MM.1S (cell line): ENCODE measurements at regions not wholly inside any gene's neighbourhood (a gene's known extent, or its start where the extent isn't known, plus 50 kb on each side); places are given as distances from the start of the nearest gene placed in this dataset.
"Not testable (repeated sequence)": the region's sequence is repeated elsewhere in the genome, so short reads cannot be mapped to it uniquely, and the experiment has no call there.

Source experiments
- DNase-seq: peaks from one replicate; pipeline ENCODE4 v3.0.0-alpha.2; 2015
- H2AFZ ChIP-seq: fragments of 300-600 bp; sonication (generic); 2 replicates; pipeline ENCODE4 v1.6.0; 2016; ENCODE audit warnings: antibody characterized with exemption, low read length
- H3F3A ChIP-seq: fragments of 300-600 bp; sonication (generic); 2 replicates; pipeline ENCODE4 v1.6.1; 2016; ENCODE audit warnings: mild to moderate bottlenecking, antibody characterized with exemption, low read length, moderate library complexity, mixed read lengths; ENCODE audit not compliant: insufficient read depth
- H3K27ac ChIP-seq: fragments of 300-600 bp; sonication (generic); 2 replicates; pipeline ENCODE4 v1.5.1; 2016; ENCODE audit warnings: mild to moderate bottlenecking, low read length
- H3K27me3 ChIP-seq: fragments of 300-600 bp; sonication (generic); replicated peaks from 2 replicates; pipeline ENCODE4 v1.6.0; 2016; ENCODE audit warnings: low read length; ENCODE audit not compliant: insufficient read depth
- H3K36me3 ChIP-seq: fragments of 300-600 bp; sonication (generic); replicated peaks from 2 replicates; pipeline ENCODE4 v1.6.1; 2016; ENCODE audit warnings: mild to moderate bottlenecking, low read length, mixed read lengths; ENCODE audit not compliant: insufficient read depth
- H3K4me1 ChIP-seq: fragments of 300-600 bp; sonication (generic); 2 replicates; pipeline ENCODE4 v1.6.1; 2016; ENCODE audit warnings: low read length, mixed read lengths
- H3K4me2 ChIP-seq: fragments of 300-600 bp; sonication (generic); 2 replicates; pipeline ENCODE4 v1.6.0; 2016; ENCODE audit warnings: low read depth, low read length
- H3K4me3 ChIP-seq: fragments of 300-600 bp; sonication (generic); 2 replicates; pipeline ENCODE4 v1.5.1; 2016; ENCODE audit warnings: low read length, mixed read lengths
- H3K79me2 ChIP-seq: fragments of 300-600 bp; sonication (generic); 2 replicates; pipeline ENCODE4 v1.6.1; 2016; ENCODE audit warnings: mixed run types, low read length, mixed read lengths
- H3K9ac ChIP-seq: fragments of 300-600 bp; sonication (generic); 2 replicates; pipeline ENCODE4 v1.6.1; 2016; ENCODE audit warnings: low read length, mixed read lengths
- H3K9me2 ChIP-seq: fragments of 300-600 bp; sonication (generic); replicated peaks from 2 replicates; pipeline ENCODE4 v1.6.1; 2016; ENCODE audit warnings: mild to moderate bottlenecking, low read length, mixed read lengths; ENCODE audit not compliant: insufficient read depth
- H3K9me3 ChIP-seq: fragments of 300-600 bp; sonication (generic); replicated peaks from 2 replicates; pipeline ENCODE4 v1.6.1; 2016; ENCODE audit warnings: mild to moderate bottlenecking, low read length, mixed read lengths; ENCODE audit not compliant: insufficient read depth
- H4K20me1 ChIP-seq: fragments of 300-600 bp; sonication (generic); 2 replicates; pipeline ENCODE4 v1.6.1; 2016; ENCODE audit warnings: mild to moderate bottlenecking, low read length, moderate library complexity, mixed read lengths; ENCODE audit not compliant: insufficient read depth
- CTCF ChIP-seq: fragments of 300-600 bp; sonication (generic); IDR thresholded peaks from 2 replicates; pipeline ENCODE4 v1.5.1; 2016; ENCODE audit warnings: antibody characterized with exemption, low read length, mixed read lengths
- EZH2 ChIP-seq: fragments of 300-600 bp; sonication (generic); optimal IDR thresholded peaks from 2 replicates; pipeline ENCODE3; 2017; ENCODE audit warnings: low read depth, mild to moderate bottlenecking, antibody characterized with exemption, low read length, mixed read lengths
- EZH2phosphoT487 ChIP-seq: fragments of 300-600 bp; sonication (generic); IDR thresholded peaks from 2 replicates; pipeline ENCODE4 v1.6.1; 2018; ENCODE audit warnings: antibody characterized with exemption, low read length

DNA sequence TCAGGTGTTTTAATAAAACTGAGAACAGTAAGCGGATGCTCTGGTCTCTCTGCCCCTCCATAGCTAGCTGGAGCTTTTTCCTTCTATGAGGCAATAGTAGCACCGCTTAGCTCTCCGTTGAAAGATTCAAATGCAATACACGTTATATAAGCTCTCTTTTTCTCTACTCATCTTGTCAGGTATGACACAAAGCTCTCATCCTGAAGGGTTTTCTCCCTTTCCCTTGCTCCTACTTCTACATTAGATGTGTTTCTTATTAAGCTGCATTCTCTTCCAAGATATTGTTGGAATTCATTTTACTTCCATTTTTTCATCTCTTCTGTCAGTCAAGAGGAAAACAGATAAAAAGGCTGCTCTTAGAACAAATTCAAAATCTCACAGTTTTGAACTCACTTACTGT, 434.6 kb upstream of the DDX18 start:
- H3K4me2 ChIP-seq = no peak overlapping the region
- H3K79me2 ChIP-seq = no peaks in the 10 kb centered on the region
- no peaks in the 10 kb centered on the region for H3K27me3 ChIP-seq
- H4K20me1 ChIP-seq = no peaks in the 10 kb centered on the region
- no peak overlapping the region for H3K9ac ChIP-seq
- H3F3A ChIP-seq = no peaks in the 10 kb centered on the region
- no peak overlapping the region for H2AFZ ChIP-seq
- no peak for TF ChIP-seq CTCF
- TF ChIP-seq EZH2phosphoT487 = no peak
- no peak for TF ChIP-seq EZH2
- no peaks in the 10 kb centered on the region for H3K9me3 ChIP-seq
- H3K9me2 ChIP-seq = no peaks in the 10 kb centered on the region
- no peak overlapping the region for H3K4me3 ChIP-seq
- H3K36me3 ChIP-seq = no peaks in the 10 kb centered on the region
- no peak overlapping the region for H3K27ac ChIP-seq
- DNase-seq = no peak
- H3K4me1 ChIP-seq = no peaks in the 10 kb centered on the region

GRCh38 chr2:117383997-117384396, 430.5 kb upstream of the DDX18 start:
- H3K4me2 ChIP-seq, H2AFZ ChIP-seq, H3K9ac ChIP-seq, H3K27me3 ChIP-seq, H3K4me1 ChIP-seq, H3K36me3 ChIP-seq, H3K79me2 ChIP-seq, H3F3A ChIP-seq, H3K9me2 ChIP-seq, H4K20me1 ChIP-seq, H3K4me3 ChIP-seq, DNase-seq, H3K27ac ChIP-seq, H3K9me3 ChIP-seq: not testable (repeated sequence)

GRCh38 chr2:117396161-117396560, 418.3 kb upstream of the DDX18 start:
- no peak overlapping the region for H3K9ac ChIP-seq
- TF ChIP-seq CTCF = no peak
- no peak for TF ChIP-seq EZH2
- no peak for TF ChIP-seq EZH2phosphoT487
- no peaks in the 10 kb centered on the region for H3K36me3 ChIP-seq
- H3K27ac ChIP-seq = no peak overlapping the region
- H3K9me3 ChIP-seq = no peaks in the 10 kb centered on the region
- H3K4me1 ChIP-seq = no peaks in the 10 kb centered on the region
- H3K4me3 ChIP-seq = no peak overlapping the region
- H2AFZ ChIP-seq = no peak overlapping the region
- H3K27me3 ChIP-seq = no peaks in the 10 kb centered on the region
- H3K9me2 ChIP-seq = no peaks in the 10 kb centered on the region
- no peaks in the 10 kb centered on the region for H3K79me2 ChIP-seq
- no peak for DNase-seq
- H4K20me1 ChIP-seq = no peaks in the 10 kb centered on the region
- no peak overlapping the region for H3K4me2 ChIP-seq
- H3F3A ChIP-seq = no peaks in the 10 kb centered on the region

- H3K9me3 ChIP-seq = no peaks in the 10 kb centered on the region
- H3K27ac ChIP-seq = no peak overlapping the region
- H3K9me2 ChIP-seq = no peaks in the 10 kb centered on the region
- no peaks in the 10 kb centered on the region for H3F3A ChIP-seq
- no peak for TF ChIP-seq EZH2phosphoT487
- TF ChIP-seq CTCF = no peak
- no peak for TF ChIP-seq EZH2
- no peaks in the 10 kb centered on the region for H4K20me1 ChIP-seq
- H3K4me1 ChIP-seq = no peaks in the 10 kb centered on the region
- H2AFZ ChIP-seq = no peak overlapping the region
- H3K79me2 ChIP-seq = no peaks in the 10 kb centered on the region
- H3K27me3 ChIP-seq = no peaks in the 10 kb centered on the region
- no peak overlapping the region for H3K4me3 ChIP-seq
- no peak overlapping the region for H3K4me2 ChIP-seq
- H3K9ac ChIP-seq = no peak overlapping the region
- DNase-seq = no peak
- no peaks in the 10 kb centered on the region for H3K36me3 ChIP-seq
These were observed 412.9 kb upstream of the DDX18 start for GRCh38 chr2:117401582-117401981.
